SW480 (cell line): ENCODE measurements at regions not wholly inside any gene's neighbourhood (a gene's known extent, or its start where the extent isn't known, plus 50 kb on each side); places are given as distances from the start of the nearest gene placed in this dataset.

Experiments used
- DNase-seq: peaks from one replicate; pipeline ENCODE4 v3.0.0-alpha.2; 2016; ENCODE audit warnings: low spot score

GRCh38 chrX:82087699-82088098 lies 885.8 kb downstream of the SH3BGRL start:
- DNase-seq: no peak

GRCh38 chrX:82092307-82092706 lies 890.4 kb downstream of the SH3BGRL start:
- no peak for DNase-seq

GRCh38 chrX:82125103-82125502 lies 923.2 kb downstream of the SH3BGRL start:
- DNase-seq: no peak

GRCh38 chrX:82127228-82128123 lies 925.6 kb downstream of the SH3BGRL start:
- no peak for DNase-seq

GRCh38 chrX:82134378-82134777 lies 932.5 kb downstream of the SH3BGRL start:
- DNase-seq: no peak

GRCh38 chrX:82141942-82142341 lies 940.0 kb downstream of the SH3BGRL start:
- peak; percentile 60 for DNase-seq

- no peak for DNase-seq
These were observed 959.3 kb downstream of the SH3BGRL start for GRCh38 chrX:82161195-82161594.

GRCh38 chrX:82163701-82164100 lies 961.8 kb downstream of the SH3BGRL start:
- DNase-seq: no peak

- no peak for DNase-seq
These were observed 995.0 kb downstream of the SH3BGRL start for GRCh38 chrX:82196866-82197265.

GRCh38 chrX:82208975-82209374 lies 1007.1 kb downstream of the SH3BGRL start:
- DNase-seq: no peak

GRCh38 chrX:82218361-82218760 lies 1016.5 kb downstream of the SH3BGRL start:
- DNase-seq: peak; percentile 46

- no peak for DNase-seq
These were observed 1017.2 kb downstream of the SH3BGRL start for GRCh38 chrX:82219129-82219528.

GRCh38 chrX:82224961-82225360 lies 1023.1 kb downstream of the SH3BGRL start:
- DNase-seq: no peak

- no peak for DNase-seq
These were observed 1028.1 kb downstream of the SH3BGRL start for GRCh38 chrX:82230013-82230412.

GRCh38 chrX:82232679-82233078 lies 1030.8 kb downstream of the SH3BGRL start:
- no peak for DNase-seq

GRCh38 chrX:82237328-82237727 lies 1035.4 kb downstream of the SH3BGRL start:
- DNase-seq: no peak
